Tongue (tissue), 1 donor: ENCODE measurements at regions not wholly inside any gene's neighbourhood (a gene's known extent, or its start where the extent isn't known, plus 50 kb on each side); places are given as distances from the start of the nearest gene placed in this dataset.
"Not testable (repeated sequence)": the region's sequence is repeated elsewhere in the genome, so short reads cannot be mapped to it uniquely, and the experiment has no call there.

Experiments
- DNase-seq: peaks from one replicate; pipeline ENCODE4 v3.0.0-alpha.2; 2015

DNA sequence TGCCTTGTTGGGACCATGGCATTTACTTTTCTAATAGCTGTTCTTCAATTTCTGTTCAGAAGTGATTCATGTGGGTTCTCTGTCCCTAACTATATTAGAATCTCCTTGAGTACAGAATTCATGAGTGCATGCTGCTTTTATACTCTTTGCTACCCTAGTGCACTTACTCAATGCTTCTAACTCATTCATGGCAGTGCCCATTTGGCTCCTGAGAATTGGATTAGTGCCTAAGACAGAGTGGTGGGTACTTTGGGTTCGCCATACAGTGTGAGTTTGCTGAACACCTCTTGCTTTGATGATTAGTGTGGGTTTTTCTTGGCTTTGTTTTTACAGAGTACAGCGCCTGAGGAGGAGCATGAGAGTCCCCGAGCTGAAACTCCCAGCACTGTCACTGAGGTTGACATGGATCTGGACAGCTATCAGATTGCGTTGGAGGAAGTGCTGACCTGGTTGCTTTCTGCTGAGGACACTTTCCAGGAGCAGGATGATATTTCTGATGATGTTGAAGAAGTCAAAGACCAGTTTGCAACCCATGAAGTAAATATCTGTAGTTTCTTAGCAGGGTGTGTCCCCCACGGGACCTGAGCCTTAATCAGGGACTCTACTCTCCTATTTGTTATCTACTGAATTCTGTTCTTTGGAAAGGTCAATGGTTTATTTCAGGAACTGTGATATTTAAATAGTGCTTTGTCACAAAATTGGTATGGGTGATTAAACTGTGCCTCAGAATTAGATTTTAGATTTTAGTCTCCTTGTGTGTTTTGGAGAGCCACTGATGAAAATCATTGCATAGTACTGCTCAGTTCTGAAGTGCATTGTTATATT lies 150.7 kb downstream of the UTRN start:
- DNase-seq: no peak

DNA sequence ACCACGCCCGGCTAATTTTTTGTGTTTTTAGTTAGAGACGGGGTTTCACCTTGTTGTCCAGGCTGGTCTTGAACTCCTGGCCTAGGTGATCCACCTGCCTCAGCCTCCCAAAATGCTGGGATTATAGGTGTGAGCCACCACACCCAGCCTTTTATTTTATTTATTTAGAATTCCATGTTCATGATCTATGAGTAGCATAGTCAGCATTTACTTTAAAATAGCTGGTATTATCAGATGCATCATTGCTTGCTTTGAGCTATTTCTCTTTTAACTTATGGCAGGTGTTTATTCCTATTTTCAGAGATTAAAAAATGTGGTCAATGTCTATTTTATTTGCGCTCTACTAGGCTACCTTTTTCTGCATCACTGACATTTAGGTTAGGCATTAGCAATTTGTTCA lies 152.0 kb downstream of the UTRN start:
- no peak for DNase-seq

DNA sequence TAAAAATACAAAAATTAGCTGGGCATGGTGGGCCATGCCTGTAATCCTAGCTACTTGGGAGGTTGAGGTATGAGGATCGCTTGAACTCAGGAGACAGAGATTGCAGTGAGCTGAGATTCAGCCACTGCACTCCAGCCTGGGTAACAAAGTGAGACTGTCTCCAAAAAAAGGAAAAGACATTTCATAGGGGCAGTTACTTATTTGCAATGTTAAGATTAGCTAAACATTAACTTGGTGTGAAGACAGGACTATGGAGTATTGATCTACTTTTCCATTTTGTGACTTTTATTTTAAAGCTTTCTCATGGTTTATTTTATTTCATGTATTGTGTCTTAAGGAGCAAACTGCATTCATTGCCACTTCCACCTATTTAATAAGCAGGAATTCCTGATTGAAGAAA lies 153.0 kb downstream of the UTRN start:
- DNase-seq: no peak

DNA sequence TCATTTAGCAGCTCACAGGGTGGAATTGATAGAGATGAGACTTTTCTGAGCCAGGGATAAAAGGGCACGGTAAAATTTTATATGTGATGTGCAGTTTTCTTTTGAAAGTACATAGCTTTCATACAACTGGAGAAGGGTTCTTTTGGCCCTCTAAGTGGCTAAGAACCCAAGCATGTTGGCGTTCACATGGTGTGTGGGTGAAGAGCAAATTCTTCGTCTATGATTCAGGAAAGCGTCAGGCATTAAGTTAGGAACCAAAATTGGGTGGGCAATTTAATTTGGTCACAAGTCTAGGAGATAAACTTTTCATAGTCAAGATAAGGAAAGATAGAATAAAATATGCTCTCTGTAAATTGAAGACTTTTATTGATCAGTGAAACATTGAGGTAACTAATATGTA lies 153.9 kb downstream of the UTRN start:
- no peak for DNase-seq

DNA sequence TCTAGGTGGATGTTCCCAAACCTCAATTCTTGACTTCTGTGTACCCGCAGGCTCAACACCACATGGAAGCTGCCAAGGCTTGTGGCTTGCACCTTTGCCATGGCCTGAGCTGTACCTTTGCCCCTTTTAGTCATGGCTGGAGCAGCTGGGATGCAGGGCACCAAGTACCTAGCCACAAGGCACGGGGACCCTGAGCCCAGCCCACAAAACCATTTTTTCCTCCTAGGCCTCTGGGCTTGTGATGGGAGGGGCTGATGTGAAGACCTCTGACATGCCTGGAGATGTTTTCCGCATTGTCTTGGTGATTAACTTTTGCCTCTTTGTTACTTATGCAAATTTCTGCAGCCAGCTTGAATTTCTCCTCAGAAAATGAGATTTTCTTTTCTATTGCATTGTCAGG lies 156.7 kb downstream of the UTRN start:
- not testable (repeated sequence) for DNase-seq

DNA sequence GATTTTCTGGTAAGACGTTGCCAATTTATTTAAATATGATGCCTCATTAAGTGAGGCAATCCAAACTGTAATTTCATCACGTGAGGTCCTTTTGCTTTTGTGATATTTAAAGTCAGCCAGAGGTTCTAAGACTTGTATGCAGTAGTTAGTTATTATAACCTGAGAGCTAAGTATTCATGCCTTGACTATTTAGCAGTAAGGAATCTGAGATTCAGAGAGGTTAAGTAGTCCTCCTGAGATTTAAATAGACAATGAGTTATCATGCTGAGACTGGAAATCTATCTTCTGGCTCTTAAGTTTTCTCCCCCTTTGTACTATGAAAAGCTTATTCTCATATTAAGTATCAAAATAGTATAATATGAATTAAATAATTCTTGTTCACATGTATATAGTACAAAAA lies 158.0 kb downstream of the UTRN start:
- no peak for DNase-seq

DNA sequence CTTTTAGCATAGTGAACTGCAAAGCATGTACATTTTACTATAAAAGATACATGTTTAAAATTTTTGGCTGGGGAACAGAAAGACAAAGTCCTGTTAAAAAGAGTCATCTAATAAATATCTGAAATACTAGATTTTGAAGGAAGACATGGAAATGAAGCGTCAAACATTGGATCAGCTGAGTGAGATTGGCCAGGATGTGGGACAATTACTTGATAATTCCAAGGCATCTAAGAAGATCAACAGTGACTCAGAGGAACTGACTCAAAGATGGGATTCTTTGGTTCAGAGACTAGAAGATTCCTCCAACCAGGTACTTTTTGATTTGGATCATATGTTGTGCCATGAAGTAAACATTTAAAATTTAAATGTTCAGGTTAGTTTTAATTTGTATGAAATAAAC lies 162.3 kb downstream of the UTRN start:
- no peak for DNase-seq

DNA sequence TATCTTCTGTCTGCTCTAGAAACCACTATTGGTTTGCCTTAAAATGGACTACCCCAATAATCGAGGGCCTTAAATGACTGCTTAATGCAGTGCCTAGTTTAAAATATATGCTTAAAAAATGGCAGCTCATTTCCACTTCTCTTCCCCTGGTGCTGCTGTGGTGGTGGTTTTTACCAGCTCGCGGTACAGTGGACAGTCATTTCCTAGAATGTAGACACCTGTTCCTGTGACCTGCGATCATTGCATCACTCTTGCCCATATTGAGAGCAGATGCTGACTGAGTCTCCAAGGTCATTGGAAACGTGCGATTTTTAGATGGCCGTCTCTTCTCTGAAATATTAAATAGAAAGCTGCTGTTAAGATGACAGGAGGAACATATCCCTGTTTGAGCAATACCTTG lies 164.1 kb downstream of the UTRN start:
- no peak for DNase-seq

DNA sequence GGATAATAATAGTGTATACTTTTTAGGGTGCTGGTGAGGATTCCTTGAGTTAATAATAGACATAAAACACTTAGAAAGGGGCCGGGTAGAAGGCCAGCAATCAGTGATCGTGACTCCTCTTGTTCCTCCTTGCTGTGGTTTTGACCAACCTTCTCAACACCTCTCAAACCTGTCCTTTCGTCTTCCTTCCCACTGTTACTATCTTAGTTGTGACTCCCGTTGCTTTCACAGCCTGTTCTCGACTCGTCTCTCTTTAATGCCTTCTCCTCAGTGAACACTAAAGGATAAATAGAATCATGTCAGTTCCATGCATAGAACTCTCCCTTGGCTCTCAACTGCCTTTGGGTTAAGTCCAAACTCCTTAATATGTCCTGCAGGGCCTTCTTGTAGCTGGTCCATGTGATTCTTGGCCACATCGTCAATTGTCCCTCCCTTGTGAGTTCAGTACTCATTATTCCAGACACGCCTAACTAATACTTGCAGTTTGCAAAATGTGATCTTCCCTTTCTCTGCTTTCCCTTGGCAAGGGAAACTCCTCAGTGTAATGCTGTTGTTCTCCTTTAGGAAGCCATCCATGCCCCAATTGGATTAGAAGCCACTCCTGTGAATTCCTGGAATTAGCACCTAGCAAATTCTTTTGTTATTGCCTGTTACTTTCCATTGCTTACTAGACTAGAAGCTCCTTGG lies 164.9 kb downstream of the UTRN start:
- peak; percentile 30 for DNase-seq

DNA sequence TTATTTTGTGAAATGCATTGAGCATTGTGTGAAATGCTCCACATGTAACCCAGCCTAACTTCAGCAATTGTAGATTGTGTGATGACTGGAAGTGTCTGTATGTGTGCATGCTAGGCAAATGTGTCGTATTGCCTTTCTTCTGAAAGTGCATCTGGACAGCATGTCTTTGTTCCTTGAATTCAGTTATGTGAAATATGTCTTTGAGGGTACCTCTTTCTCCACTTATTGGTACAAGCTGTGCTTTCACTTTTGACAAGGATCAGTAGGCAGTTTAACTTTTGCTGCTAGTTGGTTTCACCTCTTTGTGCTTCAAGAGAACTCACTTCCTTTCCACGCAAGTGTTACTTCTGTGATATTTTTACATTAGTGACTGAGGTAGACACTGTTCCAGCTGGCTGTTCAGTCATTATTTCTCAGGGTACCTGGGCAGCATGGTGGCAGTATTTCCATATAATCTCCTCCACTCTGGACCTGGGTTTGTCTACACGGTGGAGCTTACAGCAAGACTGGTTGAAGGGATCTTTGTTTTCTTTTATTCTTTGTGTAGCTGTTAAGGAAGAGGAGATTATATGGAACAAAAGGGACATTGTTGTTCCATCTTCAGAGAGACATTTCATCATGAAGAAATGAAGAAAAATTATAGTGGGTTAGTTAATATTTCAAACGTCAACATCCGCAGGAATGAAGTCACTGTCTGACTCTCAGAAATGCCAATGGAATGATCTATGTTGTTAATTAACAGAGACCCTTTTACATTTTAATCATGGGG lies 175.4 kb downstream of the UTRN start:
- no peak for DNase-seq

DNA sequence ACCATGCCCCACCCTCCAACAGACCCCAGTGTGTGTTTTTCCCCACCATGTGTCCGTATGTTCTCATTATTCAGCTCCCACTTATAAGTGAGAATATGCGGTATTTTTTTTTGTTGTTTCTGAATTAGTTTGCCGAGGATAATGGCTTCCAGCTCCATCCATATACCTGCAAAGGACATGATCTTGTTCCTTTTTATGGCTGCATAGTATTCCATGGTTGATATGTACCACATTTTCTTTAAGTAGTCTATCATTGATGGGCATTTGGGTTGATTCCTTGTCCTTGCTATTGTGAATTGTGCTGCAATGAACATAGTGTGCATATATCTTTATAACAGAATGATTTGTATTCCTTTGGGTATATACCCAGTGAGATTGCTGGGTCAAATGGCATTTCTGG lies 176.9 kb downstream of the UTRN start:
- no peak for DNase-seq

DNA sequence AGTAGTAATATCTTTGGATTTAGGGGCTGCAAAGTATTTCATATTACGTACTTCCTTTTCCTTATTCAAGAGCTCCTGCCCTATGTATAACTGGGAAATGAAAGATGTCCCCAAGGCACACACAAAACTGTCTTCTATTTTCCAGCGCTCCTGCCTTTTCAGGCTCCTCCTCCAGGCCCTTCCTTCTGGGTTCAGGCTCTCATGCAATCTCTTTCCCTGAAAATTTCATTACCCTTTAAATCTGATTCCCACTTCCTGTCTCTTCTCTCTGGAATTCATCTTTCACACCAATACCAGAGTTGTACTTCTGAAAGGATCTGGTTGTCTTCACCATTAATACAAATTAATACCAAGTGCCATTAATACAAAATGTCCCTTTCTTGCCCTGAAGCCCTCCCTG lies 181.6 kb downstream of the UTRN start:
- no peak for DNase-seq

DNA sequence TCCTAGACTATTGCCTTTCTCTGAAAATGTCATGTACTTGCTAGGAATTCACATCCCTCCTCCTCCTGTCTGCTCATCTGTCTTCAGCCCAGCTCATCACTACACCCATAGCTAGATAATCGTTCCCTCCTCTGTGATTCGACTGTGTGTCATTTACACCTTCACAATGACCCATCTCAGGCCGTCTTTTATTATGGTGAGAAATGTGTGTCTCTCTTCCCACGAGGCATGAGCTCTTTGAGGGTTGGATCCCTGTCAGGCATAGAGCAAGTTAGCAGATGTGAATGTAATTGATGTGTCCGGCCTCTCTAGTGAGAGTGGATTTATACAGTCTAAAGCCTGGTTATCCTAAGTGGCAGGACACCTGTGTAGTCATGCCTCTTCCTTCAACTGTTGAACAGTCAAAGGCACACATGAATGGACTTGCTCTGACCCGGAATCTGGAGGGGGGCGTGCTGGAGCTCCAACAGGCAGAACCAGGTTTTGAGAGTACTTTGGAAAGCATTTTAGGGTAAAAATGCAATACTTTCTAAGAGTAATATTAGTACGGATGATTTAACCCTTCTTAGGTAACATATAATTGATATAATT lies 182.1 kb downstream of the UTRN start:
- peak; percentile 32 for DNase-seq

DNA sequence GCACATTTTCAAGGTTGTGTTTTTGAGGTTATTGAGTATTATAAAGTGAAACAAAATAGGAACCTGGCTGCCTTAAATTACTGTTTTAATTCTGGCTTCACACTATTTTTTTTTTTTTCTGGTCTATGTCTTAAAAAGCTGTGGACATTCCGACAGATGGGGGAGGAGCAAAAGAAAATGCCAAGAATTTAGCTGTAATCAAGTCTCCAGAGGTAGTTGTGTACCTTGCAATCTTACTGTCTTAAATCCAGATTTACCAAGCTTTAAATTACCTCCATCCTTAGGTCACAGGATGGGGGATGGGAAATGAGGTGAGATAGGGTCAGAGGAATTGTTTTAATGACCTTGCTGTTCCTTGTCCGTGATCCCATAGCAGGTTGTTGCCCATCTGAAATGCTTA lies 182.8 kb downstream of the UTRN start:
- no peak for DNase-seq

DNA sequence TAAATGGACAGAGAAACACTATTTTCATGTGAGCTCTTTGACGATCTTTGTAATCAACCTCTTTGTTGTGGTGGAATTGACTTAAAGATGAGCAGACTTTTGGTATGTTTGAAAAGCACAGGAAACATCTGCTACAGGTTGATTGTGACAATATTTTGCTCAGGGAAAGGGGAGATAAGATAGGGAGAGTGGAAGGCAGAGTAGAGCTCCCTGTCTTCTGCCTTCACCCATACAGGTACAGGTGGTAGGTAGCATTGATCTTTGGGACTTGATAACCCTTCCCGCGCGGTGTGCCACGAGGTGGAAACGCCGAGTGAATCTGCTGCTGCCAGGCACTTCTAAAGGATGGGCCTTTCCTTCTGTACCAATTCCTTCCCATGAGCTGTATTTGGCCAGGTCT lies 183.6 kb downstream of the UTRN start:
- no peak for DNase-seq

DNA sequence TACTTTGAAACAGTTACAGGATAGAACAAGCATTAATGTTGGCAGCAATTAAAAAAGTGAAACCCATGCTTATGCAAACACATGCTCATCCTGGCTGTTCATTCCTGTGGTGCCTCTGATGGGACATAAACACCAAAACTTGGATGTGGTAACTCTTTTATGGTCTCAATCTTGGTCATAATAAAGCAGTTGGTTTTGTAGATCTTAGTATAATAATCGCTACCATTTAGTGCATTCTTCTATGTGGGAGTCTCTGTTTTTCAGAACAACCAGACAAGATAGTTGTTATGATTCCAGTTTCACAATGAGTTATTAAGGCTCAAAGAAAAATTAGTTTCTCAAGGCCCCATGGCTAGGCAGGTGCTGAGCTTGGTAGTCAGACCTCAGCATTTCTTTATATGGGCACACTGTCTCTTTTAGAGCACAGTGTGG lies 184.0 kb downstream of the UTRN start:
- no peak for DNase-seq

DNA sequence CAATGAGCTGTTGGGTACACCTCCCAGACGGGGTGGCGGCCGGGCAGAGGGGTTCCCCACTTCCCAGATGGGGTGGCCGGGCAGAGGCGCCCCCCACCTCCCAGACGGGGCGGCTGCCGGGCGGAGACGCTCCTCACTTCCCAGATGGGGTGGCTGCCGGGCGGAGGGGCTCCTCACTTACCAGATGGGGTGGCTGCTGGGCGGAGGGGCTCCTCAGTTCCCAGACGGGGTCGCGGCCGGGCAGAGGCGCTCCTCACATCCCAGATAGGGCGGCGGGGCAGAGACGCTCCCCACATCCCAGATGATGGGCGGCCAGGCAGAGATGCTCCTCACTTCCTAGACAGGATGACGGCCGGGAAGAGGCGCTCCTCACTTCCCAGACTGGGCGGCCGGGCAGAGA lies 185.1 kb downstream of the UTRN start:
- not testable (repeated sequence) for DNase-seq

DNA sequence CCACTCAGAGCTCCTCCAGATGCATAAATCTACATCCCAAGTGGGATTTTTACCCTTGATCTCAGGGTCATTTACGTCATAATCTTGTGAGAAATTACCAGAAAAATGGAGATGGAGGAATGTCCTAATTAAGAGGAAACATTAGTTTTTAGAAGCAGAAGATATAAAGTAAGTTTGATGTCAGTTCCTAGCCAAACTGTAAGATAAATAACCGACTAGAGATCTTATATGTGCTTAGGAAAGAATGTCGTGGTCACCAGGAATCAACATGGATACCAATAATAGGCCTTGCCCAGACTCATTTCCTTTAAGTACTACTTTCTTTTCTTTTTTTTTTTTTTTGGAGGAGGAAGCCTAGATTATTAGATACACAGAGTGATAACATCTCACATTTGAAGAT lies 186.9 kb downstream of the UTRN start:
- DNase-seq: no peak

DNA sequence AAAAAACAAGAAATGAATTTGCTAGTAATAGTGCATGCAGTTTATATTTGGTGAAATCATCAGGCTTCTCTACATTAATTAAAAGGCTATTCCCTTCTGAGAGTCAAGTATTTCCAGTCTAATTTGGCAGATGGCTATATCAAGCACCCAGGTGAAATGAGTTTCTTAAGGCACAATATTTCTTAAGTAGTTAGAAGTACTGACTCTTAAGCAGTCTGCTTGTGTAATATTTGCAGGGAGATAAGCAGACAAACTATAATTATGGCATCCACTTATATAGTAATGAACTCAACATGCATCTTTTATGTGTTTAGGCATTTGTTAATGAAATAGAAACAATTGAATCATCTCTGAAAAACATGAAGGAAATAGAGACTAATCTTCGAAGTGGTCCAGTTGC lies 189.2 kb downstream of the UTRN start:
- no peak for DNase-seq

DNA sequence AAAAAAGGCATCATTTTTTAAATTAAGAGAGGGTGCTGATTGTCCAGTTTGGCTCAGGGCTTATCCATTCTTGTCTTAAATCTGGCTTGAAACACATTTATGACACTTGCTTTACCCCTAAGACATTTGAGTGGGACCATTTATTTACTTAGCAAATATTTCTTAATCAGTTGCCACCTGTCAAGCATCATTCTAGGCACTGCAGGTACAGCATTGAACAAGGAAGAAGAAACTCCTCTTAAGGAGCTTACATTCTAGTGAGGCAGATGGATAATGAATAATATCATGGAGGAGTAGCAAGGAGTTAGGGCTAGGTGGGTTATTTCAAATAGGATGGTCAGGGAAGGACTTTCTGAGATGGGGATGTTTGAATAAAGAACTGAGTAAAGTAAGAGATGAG lies 189.8 kb downstream of the UTRN start:
- DNase-seq: no peak

DNA sequence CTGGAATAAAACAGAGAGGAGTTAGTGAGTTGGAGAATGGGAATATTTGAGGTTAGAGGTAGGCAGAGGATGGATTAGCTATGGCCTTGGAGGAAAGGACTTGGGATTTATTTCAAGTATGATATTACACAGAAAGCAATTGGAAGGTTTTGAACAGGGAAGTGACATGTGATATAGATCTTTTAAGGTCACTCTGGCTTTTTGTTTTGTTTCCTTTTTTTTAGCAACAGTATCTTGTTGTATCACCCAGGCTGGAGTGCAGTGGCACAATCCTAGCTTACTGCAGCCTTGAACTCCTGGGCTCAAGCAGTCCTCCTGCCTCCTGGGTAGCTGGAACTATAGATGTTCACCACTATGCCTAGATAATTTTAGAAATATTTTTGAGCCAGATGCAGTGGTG lies 190.3 kb downstream of the UTRN start:
- no peak for DNase-seq

DNA sequence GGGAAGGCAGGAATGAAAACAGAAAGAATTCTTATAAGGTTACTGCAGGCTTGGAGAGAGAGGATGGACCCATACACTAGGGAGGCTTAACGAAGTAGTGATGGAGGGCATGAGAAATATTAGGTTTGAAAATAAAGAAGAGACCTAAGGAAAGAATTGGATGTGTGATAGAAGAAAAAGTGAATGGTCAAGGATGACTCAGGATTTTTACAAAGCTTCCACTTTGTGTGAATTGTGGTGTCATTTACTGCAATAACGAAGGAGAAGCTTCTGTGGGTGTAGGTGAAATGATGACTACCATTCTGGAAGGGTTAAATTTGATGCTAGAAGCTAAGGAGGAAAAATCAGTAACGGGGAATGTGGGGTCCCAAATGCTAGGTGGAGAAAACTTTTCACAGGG lies 191.2 kb downstream of the UTRN start:
- no peak for DNase-seq

DNA sequence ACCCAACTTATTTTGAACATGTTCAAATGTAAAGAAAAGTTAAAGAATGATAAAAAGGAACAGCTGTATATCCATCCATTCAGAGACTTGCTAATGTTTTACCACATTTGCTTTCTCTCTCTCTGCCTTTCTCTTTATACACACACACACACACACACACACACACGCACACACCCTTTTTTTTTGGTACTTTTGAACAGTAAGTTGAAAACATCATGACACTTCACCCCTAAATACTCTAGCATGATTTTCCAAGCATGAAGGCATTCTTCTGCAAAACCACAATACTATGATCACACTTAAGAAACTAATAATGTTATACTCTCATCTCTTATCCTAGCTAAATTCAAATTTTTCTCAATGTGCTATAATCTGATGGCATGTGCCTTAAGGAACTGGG lies 192.3 kb downstream of the UTRN start:
- DNase-seq: no peak
